ENCODE measurements at regions not wholly inside any gene's neighbourhood (a gene's known extent, or its start where the extent isn't known, plus 50 kb on each side); places are given as distances from the start of the nearest gene placed in this dataset.

DNA sequence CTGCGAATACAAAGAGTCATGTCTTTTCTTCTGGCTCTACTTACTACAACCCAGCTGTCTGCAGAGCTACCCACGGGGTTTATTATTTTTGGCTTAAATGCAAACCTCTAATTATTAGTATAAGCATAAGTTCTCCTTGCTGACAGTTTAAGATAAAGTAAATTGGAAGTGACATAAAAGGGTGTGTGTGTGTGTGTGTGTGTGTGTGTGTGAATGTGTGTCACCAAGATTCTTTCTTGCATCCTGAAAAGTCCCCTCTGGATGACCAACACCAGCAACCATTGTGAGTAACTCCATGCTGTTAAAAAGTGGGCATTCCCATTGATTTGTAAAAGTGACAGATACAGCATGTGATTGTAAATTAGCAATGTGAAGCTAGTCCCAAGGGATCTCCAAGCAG is 803.8 kb upstream of the ZNF608 start:
- TF ChIP-seq, protein P1, sequence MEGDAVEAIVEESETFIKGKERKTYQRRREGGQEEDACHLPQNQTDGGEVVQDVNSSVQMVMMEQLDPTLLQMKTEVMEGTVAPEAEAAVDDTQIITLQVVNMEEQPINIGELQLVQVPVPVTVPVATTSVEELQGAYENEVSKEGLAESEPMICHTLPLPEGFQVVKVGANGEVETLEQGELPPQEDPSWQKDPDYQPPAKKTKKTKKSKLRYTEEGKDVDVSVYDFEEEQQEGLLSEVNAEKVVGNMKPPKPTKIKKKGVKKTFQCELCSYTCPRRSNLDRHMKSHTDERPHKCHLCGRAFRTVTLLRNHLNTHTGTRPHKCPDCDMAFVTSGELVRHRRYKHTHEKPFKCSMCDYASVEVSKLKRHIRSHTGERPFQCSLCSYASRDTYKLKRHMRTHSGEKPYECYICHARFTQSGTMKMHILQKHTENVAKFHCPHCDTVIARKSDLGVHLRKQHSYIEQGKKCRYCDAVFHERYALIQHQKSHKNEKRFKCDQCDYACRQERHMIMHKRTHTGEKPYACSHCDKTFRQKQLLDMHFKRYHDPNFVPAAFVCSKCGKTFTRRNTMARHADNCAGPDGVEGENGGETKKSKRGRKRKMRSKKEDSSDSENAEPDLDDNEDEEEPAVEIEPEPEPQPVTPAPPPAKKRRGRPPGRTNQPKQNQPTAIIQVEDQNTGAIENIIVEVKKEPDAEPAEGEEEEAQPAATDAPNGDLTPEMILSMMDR (IDR thresholded peaks at IDR 0.05 in 4 of 5, conservative IDR thresholded peaks at IDR 0.05 in 1 of 5) = no peak
- TF ChIP-seq POLR2A (IDR thresholded peaks at IDR 0.05) = no peak

Measured in gastrocnemius medialis (tissue), 4 donors.